GM23338 (cell line): ENCODE measurements at regions not wholly inside any gene's neighbourhood (a gene's known extent, or its start where the extent isn't known, plus 50 kb on each side); places are given as distances from the start of the nearest gene placed in this dataset.

Experiments
- EZH2 ChIP-seq: fragments of 200-600 bp; sonication (generic); IDR thresholded peaks from one replicate; pipeline ENCODE4 v1.8.0; 2017; ENCODE audit warnings: antibody characterized with exemption, mild to moderate bottlenecking, low read depth; ENCODE audit not compliant: unreplicated experiment
- NANOG ChIP-seq: IDR thresholded peaks from 2 replicates; pipeline ENCODE4 v1.6.1; 2016; ENCODE audit warnings: antibody characterized with exemption, borderline replicate concordance
- POLR2AphosphoS5 ChIP-seq: IDR thresholded peaks from 2 replicates; pipeline ENCODE4 v1.6.1; 2016; ENCODE audit warnings: antibody characterized with exemption, low read depth
- TF ChIP-seq, protein P1 (sequence below), 2 experiments: fragments of 200-600 bp in 1 of 2; sonication (generic) in 1 of 2; conservative IDR thresholded peaks; 2 replicates each; pipeline versions ENCODE4 v1.5.1 to v1.6.1; 2016 to 2017; ENCODE audit warnings: antibody characterized with exemption in 2 of 2, low read depth in 2 of 2, mild to moderate bottlenecking in 2 of 2, moderate library complexity in 1 of 2

DNA sequence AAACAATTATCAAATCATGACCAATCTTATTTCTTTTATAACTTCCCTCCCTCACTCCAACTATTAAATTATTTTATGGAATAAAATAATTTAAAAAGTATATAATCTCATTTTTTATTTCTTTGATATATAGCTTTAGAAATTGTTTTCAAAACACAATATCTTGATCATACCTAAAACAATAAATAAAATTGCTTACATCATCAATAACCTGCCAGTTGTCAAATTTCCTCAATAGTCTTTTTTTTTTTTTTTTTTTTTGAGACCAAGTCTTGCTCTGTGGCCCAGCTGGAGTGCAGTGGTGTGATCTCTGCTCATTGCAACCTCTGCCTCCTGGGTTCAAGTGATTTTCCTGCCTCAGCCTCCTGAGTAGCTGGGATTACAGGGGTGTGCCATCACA is 60.1 kb upstream of the ELOVL5 start:
- TF ChIP-seq NANOG (no peak), POLR2AphosphoS5 (no peak), EZH2 (no peak)
- TF ChIP-seq, protein P1, sequence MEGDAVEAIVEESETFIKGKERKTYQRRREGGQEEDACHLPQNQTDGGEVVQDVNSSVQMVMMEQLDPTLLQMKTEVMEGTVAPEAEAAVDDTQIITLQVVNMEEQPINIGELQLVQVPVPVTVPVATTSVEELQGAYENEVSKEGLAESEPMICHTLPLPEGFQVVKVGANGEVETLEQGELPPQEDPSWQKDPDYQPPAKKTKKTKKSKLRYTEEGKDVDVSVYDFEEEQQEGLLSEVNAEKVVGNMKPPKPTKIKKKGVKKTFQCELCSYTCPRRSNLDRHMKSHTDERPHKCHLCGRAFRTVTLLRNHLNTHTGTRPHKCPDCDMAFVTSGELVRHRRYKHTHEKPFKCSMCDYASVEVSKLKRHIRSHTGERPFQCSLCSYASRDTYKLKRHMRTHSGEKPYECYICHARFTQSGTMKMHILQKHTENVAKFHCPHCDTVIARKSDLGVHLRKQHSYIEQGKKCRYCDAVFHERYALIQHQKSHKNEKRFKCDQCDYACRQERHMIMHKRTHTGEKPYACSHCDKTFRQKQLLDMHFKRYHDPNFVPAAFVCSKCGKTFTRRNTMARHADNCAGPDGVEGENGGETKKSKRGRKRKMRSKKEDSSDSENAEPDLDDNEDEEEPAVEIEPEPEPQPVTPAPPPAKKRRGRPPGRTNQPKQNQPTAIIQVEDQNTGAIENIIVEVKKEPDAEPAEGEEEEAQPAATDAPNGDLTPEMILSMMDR (conservative IDR thresholded peaks at IDR 0.05; ENCODE audit: low read depth in 2 of 2) = no peak
